ENCODE measurements at regions not wholly inside any gene's neighbourhood (a gene's known extent, or its start where the extent isn't known, plus 50 kb on each side); places are given as distances from the start of the nearest gene placed in this dataset.

GRCh38 chr7:49112647-49113046 is 188.3 kb downstream of the CDC14C start:
- DNase-seq (ENCODE audit: low read depth), result no peak
- H3K4me3 ChIP-seq (ENCODE audit: low read depth, low read length), result no peak overlapping the region

GRCh38 chr7:49119706-49120105 is 195.4 kb downstream of the CDC14C start:
- DNase-seq (ENCODE audit: low read depth), result no peak
- TF ChIP-seq, protein P1, sequence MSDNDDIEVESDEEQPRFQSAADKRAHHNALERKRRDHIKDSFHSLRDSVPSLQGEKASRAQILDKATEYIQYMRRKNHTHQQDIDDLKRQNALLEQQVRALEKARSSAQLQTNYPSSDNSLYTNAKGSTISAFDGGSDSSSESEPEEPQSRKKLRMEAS (IDR thresholded peaks at IDR 0.05; ENCODE audit: low read depth, low read length), result no peak
- TF ChIP-seq POLR2A (IDR thresholded peaks at IDR 0.05; ENCODE audit: extremely low read depth, insufficient read length), result no peak
- TF ChIP-seq, protein P2, sequence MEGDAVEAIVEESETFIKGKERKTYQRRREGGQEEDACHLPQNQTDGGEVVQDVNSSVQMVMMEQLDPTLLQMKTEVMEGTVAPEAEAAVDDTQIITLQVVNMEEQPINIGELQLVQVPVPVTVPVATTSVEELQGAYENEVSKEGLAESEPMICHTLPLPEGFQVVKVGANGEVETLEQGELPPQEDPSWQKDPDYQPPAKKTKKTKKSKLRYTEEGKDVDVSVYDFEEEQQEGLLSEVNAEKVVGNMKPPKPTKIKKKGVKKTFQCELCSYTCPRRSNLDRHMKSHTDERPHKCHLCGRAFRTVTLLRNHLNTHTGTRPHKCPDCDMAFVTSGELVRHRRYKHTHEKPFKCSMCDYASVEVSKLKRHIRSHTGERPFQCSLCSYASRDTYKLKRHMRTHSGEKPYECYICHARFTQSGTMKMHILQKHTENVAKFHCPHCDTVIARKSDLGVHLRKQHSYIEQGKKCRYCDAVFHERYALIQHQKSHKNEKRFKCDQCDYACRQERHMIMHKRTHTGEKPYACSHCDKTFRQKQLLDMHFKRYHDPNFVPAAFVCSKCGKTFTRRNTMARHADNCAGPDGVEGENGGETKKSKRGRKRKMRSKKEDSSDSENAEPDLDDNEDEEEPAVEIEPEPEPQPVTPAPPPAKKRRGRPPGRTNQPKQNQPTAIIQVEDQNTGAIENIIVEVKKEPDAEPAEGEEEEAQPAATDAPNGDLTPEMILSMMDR (IDR thresholded peaks at IDR 0.05; ENCODE audit: low read depth, low read length), result no peak
- no peak for TF ChIP-seq MYC (IDR thresholded peaks at IDR 0.05; ENCODE audit: low read depth, low read length)
- no peak overlapping the region for H3K4me3 ChIP-seq (ENCODE audit: low read depth, low read length)

More at GRCh38 chr7:49112647-49113046, 188.3 kb downstream of the CDC14C start:
- TF ChIP-seq POLR2A (IDR thresholded peaks at IDR 0.05; ENCODE audit: extremely low read depth, insufficient read length) (no peak), MYC (IDR thresholded peaks at IDR 0.05; ENCODE audit: low read depth, low read length) (no peak)
- TF ChIP-seq, protein P1 (IDR thresholded peaks at IDR 0.05; ENCODE audit: low read depth, low read length), result no peak
- TF ChIP-seq, protein P2 (IDR thresholded peaks at IDR 0.05; ENCODE audit: low read depth, low read length), result no peak

DNA sequence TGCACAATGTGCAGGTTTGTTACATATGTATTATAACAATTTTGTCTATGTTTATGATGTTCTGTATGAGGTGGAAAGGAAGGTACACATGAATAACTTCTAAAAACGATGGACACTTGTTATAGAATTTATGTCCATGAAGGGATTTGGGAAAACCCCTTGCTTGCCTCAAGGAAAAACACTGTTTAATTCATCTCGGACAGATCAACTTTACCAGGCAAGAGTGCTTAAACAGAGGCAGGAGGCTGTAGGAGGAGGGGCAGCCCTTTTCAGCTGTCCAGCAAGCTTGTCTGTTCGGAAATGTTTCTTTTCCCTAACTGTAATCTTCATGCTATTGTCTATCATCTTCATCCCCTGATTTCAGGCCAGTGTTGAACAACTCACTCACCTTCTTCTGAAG is 200.9 kb downstream of the CDC14C start:
- DNase-seq (ENCODE audit: low read depth), result no peak
- TF ChIP-seq, protein P2 (IDR thresholded peaks at IDR 0.05; ENCODE audit: low read depth, low read length), result no peak
- TF ChIP-seq, protein P1 (IDR thresholded peaks at IDR 0.05; ENCODE audit: low read depth, low read length), result no peak
- no peak for TF ChIP-seq MYC (IDR thresholded peaks at IDR 0.05; ENCODE audit: low read depth, low read length)
- no peak for TF ChIP-seq POLR2A (IDR thresholded peaks at IDR 0.05; ENCODE audit: extremely low read depth, insufficient read length)
- no peak overlapping the region for H3K4me3 ChIP-seq (ENCODE audit: low read depth, low read length)

DNA sequence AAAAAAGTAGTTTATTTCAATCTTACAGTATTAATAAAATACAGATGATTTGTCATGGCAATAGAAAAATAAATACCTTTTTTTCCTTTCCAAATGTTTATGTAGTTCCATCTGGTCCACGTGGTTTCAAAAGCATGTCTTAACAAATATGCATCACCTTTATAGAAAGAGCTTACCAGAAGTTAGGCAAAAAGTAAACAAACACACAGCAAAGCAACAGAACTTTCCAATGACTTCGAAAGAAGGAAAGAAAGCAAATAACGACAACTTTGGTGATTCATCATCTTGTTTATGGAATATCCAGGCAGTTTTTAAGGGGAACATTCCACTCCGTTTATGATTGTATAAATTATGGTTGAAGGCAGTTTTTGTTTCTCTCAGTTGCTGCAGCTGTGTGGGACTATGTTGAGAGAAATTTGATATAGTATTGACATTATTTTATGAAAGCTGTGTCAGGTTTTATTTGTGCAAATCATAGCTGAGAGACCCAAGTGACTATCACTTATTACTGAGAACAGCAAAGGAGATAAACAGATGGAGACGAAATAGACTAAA is 203.1 kb downstream of the CDC14C start:
- no peak for DNase-seq (ENCODE audit: low read depth)
- no peak overlapping the region for H3K4me3 ChIP-seq (ENCODE audit: low read depth, low read length)
- TF ChIP-seq, protein P1 (IDR thresholded peaks at IDR 0.05; ENCODE audit: low read depth, low read length), result no peak
- no peak for TF ChIP-seq POLR2A (IDR thresholded peaks at IDR 0.05; ENCODE audit: extremely low read depth, insufficient read length)
- TF ChIP-seq, protein P2 (IDR thresholded peaks at IDR 0.05; ENCODE audit: low read depth, low read length), result no peak
- no peak for TF ChIP-seq MYC (IDR thresholded peaks at IDR 0.05; ENCODE audit: low read depth, low read length)

DNA sequence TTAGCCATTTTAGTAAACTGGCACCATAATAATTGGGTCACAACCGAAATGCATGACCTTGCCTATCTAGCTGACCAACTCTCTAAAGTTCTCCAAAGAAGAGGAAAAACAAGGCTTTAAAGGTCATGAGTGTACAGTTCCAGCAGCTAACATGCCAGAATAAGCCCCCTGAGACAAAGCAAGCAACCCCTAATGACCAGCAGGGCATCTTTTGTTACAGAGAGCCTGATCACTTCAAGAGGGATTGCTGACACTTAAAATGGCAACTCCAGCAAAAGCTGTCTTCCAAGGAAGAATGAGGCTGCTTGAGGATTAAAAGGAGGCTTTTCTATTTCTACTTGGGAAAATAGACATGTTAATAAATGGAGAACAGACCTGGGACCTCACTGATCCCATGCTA is 213.6 kb downstream of the CDC14C start:
- H3K4me3 ChIP-seq (ENCODE audit: low read depth, low read length), result no peak overlapping the region
- TF ChIP-seq, protein P2 (IDR thresholded peaks at IDR 0.05; ENCODE audit: low read depth, low read length), result no peak
- TF ChIP-seq, protein P1 (IDR thresholded peaks at IDR 0.05; ENCODE audit: low read depth, low read length), result no peak
- TF ChIP-seq MYC (IDR thresholded peaks at IDR 0.05; ENCODE audit: low read depth, low read length) (no peak), POLR2A (IDR thresholded peaks at IDR 0.05; ENCODE audit: extremely low read depth, insufficient read length) (no peak)
- no peak for DNase-seq (ENCODE audit: low read depth)
